ENCODE measurements at regions not wholly inside any gene's neighbourhood (a gene's known extent, or its start where the extent isn't known, plus 50 kb on each side); places are given as distances from the start of the nearest gene placed in this dataset.

GRCh38 chr6:91852252-91852651 is 1265.4 kb upstream of the MAP3K7 start:
- H3K79me2 ChIP-seq (ENCODE audit: insufficient read depth, low read length): no peaks in the 10 kb centered on the region
- H3K27ac ChIP-seq (ENCODE audit: insufficient read length, low read depth, low read length): no peak overlapping the region
- no peak overlapping the region for H3K56ac ChIP-seq (ENCODE audit: insufficient read length, low read depth, low read length)
- no peak overlapping the region for H3T11ph ChIP-seq (ENCODE audit: low read length)
- H3K4me1 ChIP-seq (ENCODE audit: insufficient read depth, low read length): no peaks in the 10 kb centered on the region
- no peaks in the 10 kb centered on the region for H3K79me1 ChIP-seq (ENCODE audit: insufficient read depth, low read depth, low read length, poor library complexity, severe bottlenecking)
- H4K20me1 ChIP-seq (ENCODE audit: control insufficient read depth, insufficient read depth, insufficient read length): no peaks in the 10 kb centered on the region
- H4K8ac ChIP-seq (replicated peaks; ENCODE audit: insufficient read length, low read depth, low read length): no peak overlapping the region
- WGBS (ENCODE audit: extremely low coverage, insufficient read length, low lambda C conversion rate): no CpG with 5 or more reads among the region's 1 CpG
- H3K27me3 ChIP-seq (ENCODE audit: insufficient read depth, low read length): no peaks in the 10 kb centered on the region
- peaks cover 8 to 9% of the 10 kb centered on the region in 2 experiments for H3K4me1 Mint-ChIP-seq
- no peaks in the 10 kb centered on the region for H3K9me3 ChIP-seq (ENCODE audit: control insufficient read depth, low read depth, low read length)
- no peak overlapping the region for H2BK20ac ChIP-seq (ENCODE audit: low read depth, low read length, poor library complexity, severe bottlenecking)
- TF ChIP-seq CTCF (conservative IDR thresholded peaks at IDR 0.05): no peak
- H4K91ac ChIP-seq (ENCODE audit: insufficient read length, low read depth, low read length): no peak overlapping the region
- no peak overlapping the region for H3K4ac ChIP-seq (ENCODE audit: low read depth, low read length)
- H2BK120ac ChIP-seq (ENCODE audit: low read depth, low read length, poor library complexity, severe bottlenecking): no peak overlapping the region
- H2BK12ac ChIP-seq (ENCODE audit: insufficient read length, low read depth, low read length): no peak overlapping the region
- H2BK15ac ChIP-seq (ENCODE audit: low read depth, low read length): no peak overlapping the region
- no peak overlapping the region for H2AFZ ChIP-seq (ENCODE audit: low read length)
- H3K9me3 Mint-ChIP-seq: peaks cover 0 to 2% of the 10 kb centered on the region in 2 experiments; a peak in 1 of 5 replicates
- no peaks in the 10 kb centered on the region for H3K36me3 Mint-ChIP-seq (ENCODE audit: insufficient read depth in 1 of 3, low read depth in 3 of 3)
- H3K23ac ChIP-seq (ENCODE audit: insufficient read length, low read depth, low read length): no peak overlapping the region
- no peak overlapping the region for H3K14ac ChIP-seq (ENCODE audit: insufficient read depth, low read length)
- H3K27me3 Mint-ChIP-seq (ENCODE audit: low read depth): no peaks in the 10 kb centered on the region
- no peak for DNase-seq
- H2BK5ac ChIP-seq (ENCODE audit: insufficient read length, low read length): no peak overlapping the region
- H2AK5ac ChIP-seq (ENCODE audit: insufficient read length, low read length): no peak overlapping the region
- H3K23me2 ChIP-seq (ENCODE audit: insufficient read length, low read depth, low read length, poor library complexity, severe bottlenecking): no peaks in the 10 kb centered on the region
- no peak overlapping the region for H3K27ac Mint-ChIP-seq
- H4K5ac ChIP-seq (ENCODE audit: insufficient read length, low read depth, low read length): no peak overlapping the region
- no peak overlapping the region for H3K4me2 ChIP-seq (ENCODE audit: insufficient read depth, insufficient read length, low read length)
- no peak overlapping the region for H3K9ac ChIP-seq (ENCODE audit: extremely low read depth, insufficient read length, low read length)
- no peak overlapping the region for H3K4me3 Mint-ChIP-seq
- no peak overlapping the region for H3K18ac ChIP-seq (ENCODE audit: insufficient read length, low read depth, low read length)

Measured in H9 (cell line).